NOMO-1 (cell line): ENCODE measurements at regions not wholly inside any gene's neighbourhood (a gene's known extent, or its start where the extent isn't known, plus 50 kb on each side); places are given as distances from the start of the nearest gene placed in this dataset.

Source experiments
- DNase-seq, 2 experiments: peaks; one replicate each; lab custom pipeline; 2025; ENCODE audit not compliant: unreplicated experiment in 2 of 2; lab: John Stamatoyannopoulos, UW

- no peak for DNase-seq
These were observed 101.9 kb downstream of the PLK2 start for GRCh38 chr5:58357799-58358500.

- DNase-seq = no peak
These were observed 102.8 kb downstream of the PLK2 start for GRCh38 chr5:58357121-58357520.

- DNase-seq = no peak
These were observed 103.2 kb downstream of the PLK2 start for GRCh38 chr5:58356662-58357061.

- no peak for DNase-seq
These were observed 105.1 kb downstream of the PLK2 start for GRCh38 chr5:58354827-58355226.

- no peak for DNase-seq
These were observed 105.9 kb downstream of the PLK2 start for GRCh38 chr5:58353992-58354391.

GRCh38 chr5:58351190-58351589 lies 108.7 kb downstream of the PLK2 start:
- no peak for DNase-seq

- no peak for DNase-seq
These were observed 110.7 kb downstream of the PLK2 start for GRCh38 chr5:58348996-58349728.

- no peak for DNase-seq
These were observed 113.8 kb downstream of the PLK2 start for GRCh38 chr5:58346041-58346440.

GRCh38 chr5:58341476-58341875 lies 118.4 kb downstream of the PLK2 start:
- DNase-seq = no peak

GRCh38 chr5:58335518-58335917 lies 124.4 kb downstream of the PLK2 start:
- DNase-seq = no peak

GRCh38 chr5:58334035-58334434 lies 125.9 kb downstream of the PLK2 start:
- no peak for DNase-seq

GRCh38 chr5:58330781-58331180 lies 129.1 kb downstream of the PLK2 start:
- DNase-seq = no peak

GRCh38 chr5:58327289-58327688 lies 132.6 kb downstream of the PLK2 start:
- no peak for DNase-seq

GRCh38 chr5:58326022-58326421 lies 133.9 kb downstream of the PLK2 start:
- DNase-seq = no peak

- DNase-seq = no peak
These were observed 137.4 kb downstream of the PLK2 start for GRCh38 chr5:58322453-58322852.

- DNase-seq = no peak
These were observed 141.4 kb downstream of the PLK2 start for GRCh38 chr5:58318468-58318867.

GRCh38 chr5:58317808-58318207 lies 142.1 kb downstream of the PLK2 start:
- DNase-seq = no peak

GRCh38 chr5:58317009-58317408 lies 142.9 kb downstream of the PLK2 start:
- DNase-seq = no peak

GRCh38 chr5:58315794-58316193 lies 144.1 kb downstream of the PLK2 start:
- no peak for DNase-seq

GRCh38 chr5:58314356-58315210 lies 145.3 kb downstream of the PLK2 start:
- DNase-seq = no peak

- no peak for DNase-seq
These were observed 147.6 kb downstream of the PLK2 start for GRCh38 chr5:58312299-58312698.
